Cardiac muscle cell (in vitro differentiated cells and primary cell): ENCODE measurements at regions not wholly inside any gene's neighbourhood (a gene's known extent, or its start where the extent isn't known, plus 50 kb on each side); places are given as distances from the start of the nearest gene placed in this dataset.

Experiments
- DNase-seq, 2 donors: peaks; one replicate each; pipeline versions ENCODE4 v3.0.0 to v3.0.0-alpha.2; 2010 to 2017; ENCODE audit warnings: low read depth in 1 of 2, low spot score in 1 of 2
- H3K27ac ChIP-seq: fragments of 200-600 bp; sonication (generic); 2 replicates; pipeline ENCODE4 v1.5.1; 2016
- H3K27me3 ChIP-seq: fragments of 200-600 bp; sonication (generic); 2 replicates; pipeline ENCODE4 v1.6.0; 2016; ENCODE audit warnings: control low read depth
- H3K36me3 ChIP-seq: fragments of 200-600 bp; sonication (generic); 2 replicates; pipeline ENCODE4 v1.5.1; 2016; ENCODE audit warnings: control low read depth
- H3K4me1 ChIP-seq: fragments of 200-600 bp; sonication (generic); 2 replicates; pipeline ENCODE4 v1.8.1; 2017; ENCODE audit warnings: low read depth, mild to moderate bottlenecking, mixed run types
- H3K4me3 ChIP-seq: fragments of 200-600 bp; sonication (generic); 2 replicates; pipeline ENCODE4 v1.5.1; 2016; ENCODE audit warnings: mild to moderate bottlenecking
- H3K9me3 ChIP-seq: fragments of 200-600 bp; sonication (generic); 2 replicates; pipeline ENCODE4 v1.5.1; 2017; ENCODE audit warnings: low read depth, mild to moderate bottlenecking, control low read depth
- CTCF ChIP-seq: IDR thresholded peaks from 2 replicates; pipeline ENCODE4 v1.5.1; 2012; ENCODE audit warnings: low read depth, mild to moderate bottlenecking, low read length

GRCh38 chr1:157920748-157921147 lies 72.7 kb upstream of the KIRREL1 start:
- no peak for DNase-seq
- H3K36me3 ChIP-seq: no peaks in the 10 kb centered on the region
- H3K27me3 ChIP-seq: peaks cover 13% of the 10 kb centered on the region
- H3K9me3 ChIP-seq: no peaks in the 10 kb centered on the region
- H3K27ac ChIP-seq: no peak overlapping the region
- H3K4me1 ChIP-seq: no peaks in the 10 kb centered on the region
- TF ChIP-seq CTCF: no peak
- H3K4me3 ChIP-seq: no peak overlapping the region

GRCh38 chr1:157925419-157926166 lies 67.9 kb upstream of the KIRREL1 start:
- Histone ChIP-seq H3K4me1 (no peaks in the 10 kb centered on the region), H3K4me3 (no peak overlapping the region), H3K27ac (no peak overlapping the region), H3K36me3 (no peaks in the 10 kb centered on the region), H3K27me3 (peaks cover 3% of the 10 kb centered on the region), H3K9me3 (no peaks in the 10 kb centered on the region)
- DNase-seq: no peak
- TF ChIP-seq CTCF: no peak

- DNase-seq: peak in 1 of 2 donors; percentile 53
- TF ChIP-seq CTCF: no peak
- H3K4me1 ChIP-seq: no peaks in the 10 kb centered on the region
- no peaks in the 10 kb centered on the region for H3K9me3 ChIP-seq
- no peak overlapping the region for H3K4me3 ChIP-seq
- H3K27me3 ChIP-seq: no peaks in the 10 kb centered on the region
- H3K27ac ChIP-seq: no peak overlapping the region
- H3K36me3 ChIP-seq: no peaks in the 10 kb centered on the region
Measured at GRCh38 chr1:157932069-157932468, 61.4 kb upstream of the KIRREL1 start.

DNA sequence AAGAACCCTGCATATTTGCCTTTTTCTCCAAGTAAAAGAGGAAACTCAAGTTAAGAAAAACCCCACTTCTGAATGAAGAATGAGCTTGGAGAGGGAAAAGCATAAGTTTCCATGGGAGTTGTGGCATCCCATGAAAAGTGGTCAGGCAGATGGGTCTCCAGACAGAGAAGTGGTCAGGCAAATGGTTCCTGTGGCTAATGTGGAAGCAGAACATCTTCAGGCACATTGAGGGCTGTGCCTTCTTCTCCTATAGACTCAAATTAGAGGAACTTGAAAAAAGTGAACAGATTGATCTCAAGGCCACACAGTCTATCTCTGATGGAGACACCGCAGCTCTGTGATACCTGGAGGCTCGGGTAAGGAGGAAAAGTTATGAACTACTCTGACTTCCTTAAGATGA lies 55.7 kb upstream of the KIRREL1 start:
- Histone ChIP-seq H3K9me3 (no peaks in the 10 kb centered on the region), H3K36me3 (no peaks in the 10 kb centered on the region), H3K27ac (no peak overlapping the region), H3K4me3 (no peak overlapping the region), H3K27me3 (peaks cover 2% of the 10 kb centered on the region), H3K4me1 (no peaks in the 10 kb centered on the region)
- no peak for DNase-seq
- TF ChIP-seq CTCF: no peak

GRCh38 chr1:157941939-157942338 lies 51.5 kb upstream of the KIRREL1 start:
- H3K27ac ChIP-seq: no peak overlapping the region
- DNase-seq: no peak
- H3K27me3 ChIP-seq: peaks cover 2% of the 10 kb centered on the region
- no peak overlapping the region for H3K4me3 ChIP-seq
- no peaks in the 10 kb centered on the region for H3K4me1 ChIP-seq
- H3K36me3 ChIP-seq: no peaks in the 10 kb centered on the region
- no peak for TF ChIP-seq CTCF
- H3K9me3 ChIP-seq: no peaks in the 10 kb centered on the region
